Tibial artery (tissue), 4 donors: ENCODE measurements at regions not wholly inside any gene's neighbourhood (a gene's known extent, or its start where the extent isn't known, plus 50 kb on each side); places are given as distances from the start of the nearest gene placed in this dataset.

Source experiments
- DNase-seq, 2 donors: peaks; one replicate each; pipeline ENCODE4 v3.0.0-alpha.2; 2019
- H3K27ac ChIP-seq, 2 donors: fragments of 200-600 bp; sonication (generic) in 1 of 2; 1 replicate in 1 of 2; 2 replicates in 1 of 2; pipeline ENCODE4 v1.5.1; 2018 to 2019; ENCODE audit warnings: mild to moderate bottlenecking in 1 of 2
- H3K27me3 ChIP-seq, 2 donors: fragments of 200-600 bp; sonication (generic) in 1 of 2; one replicate each; pipeline versions ENCODE4 v1.5.1 to v1.6.0; 2016 to 2019
- H3K36me3 ChIP-seq, 3 donors: fragments of 200-600 bp; sonication (generic) in 2 of 3; one replicate each; pipeline ENCODE4 v1.5.1; 2016 to 2019; ENCODE audit warnings: mild to moderate bottlenecking in 2 of 3
- H3K4me1 ChIP-seq, 4 donors: fragments of 200-600 bp; sonication (generic) in 2 of 4; 1 replicate in 3 of 4; 2 replicates in 1 of 4; pipeline ENCODE4 v1.5.1; 2016 to 2019
- H3K4me3 ChIP-seq, 2 donors: fragments of 200-600 bp; sonication (generic) in 1 of 2; 1 replicate in 1 of 2; 2 replicates in 1 of 2; pipeline ENCODE4 v1.5.1; 2018 to 2019; ENCODE audit warnings: mild to moderate bottlenecking in 2 of 2
- H3K9me3 ChIP-seq, 3 donors: fragments of 200-600 bp; sonication (generic) in 1 of 3; one replicate each; pipeline ENCODE4 v1.5.1; 2016 to 2019
- CTCF ChIP-seq, 2 experiments: fragments of 200-600 bp in 1 of 2; fragments of 450-650 bp in 1 of 2; IDR thresholded peaks; one replicate each; pipeline ENCODE4 v1.5.1; 2017 to 2019; ENCODE audit warnings: antibody characterized with exemption in 2 of 2, mild to moderate bottlenecking in 1 of 2, moderate library complexity in 1 of 2
- intact Hi-C: fragments of 100-400 bp; cut with DNase I; formaldehyde crosslinking; loops from one replicate; pipeline ENCODE4 v1.15.0; 2023; ENCODE audit warnings: low total_unique reads

GRCh38 chr21:16928439-16928838 is 584.4 kb upstream of the CXADR start:
- no peak for TF ChIP-seq CTCF (IDR thresholded peaks at IDR 0.05)
- no peak for DNase-seq
- H3K27ac ChIP-seq, result no peak overlapping the region
- H3K9me3 ChIP-seq, result no peaks in the 10 kb centered on the region
- intact Hi-C loops, result no loop called here
- no peaks in the 10 kb centered on the region for H3K27me3 ChIP-seq
- H3K4me1 ChIP-seq, result no peaks in the 10 kb centered on the region
- H3K4me3 ChIP-seq, result no peak overlapping the region
- H3K36me3 ChIP-seq, result no peaks in the 10 kb centered on the region

GRCh38 chr21:16932314-16932713 is 580.5 kb upstream of the CXADR start:
- Histone ChIP-seq H3K27ac (no peak overlapping the region), H3K9me3 (no peaks in the 10 kb centered on the region), H3K4me3 (no peak overlapping the region), H3K27me3 (no peaks in the 10 kb centered on the region), H3K36me3 (no peaks in the 10 kb centered on the region), H3K4me1 (no peaks in the 10 kb centered on the region)
- no peak for TF ChIP-seq CTCF (IDR thresholded peaks at IDR 0.05)
- intact Hi-C loops, result no loop called here
- no peak for DNase-seq

GRCh38 chr21:16942703-16943102 is 570.1 kb upstream of the CXADR start:
- DNase-seq, result no peak
- H3K9me3 ChIP-seq, result peaks cover 0 to 3% (median 0%) of the 10 kb centered on the region in 3 donors
- H3K27ac ChIP-seq, result no peak overlapping the region
- H3K4me1 ChIP-seq, result no peaks in the 10 kb centered on the region
- intact Hi-C loops, result no loop called here
- no peak overlapping the region for H3K4me3 ChIP-seq
- TF ChIP-seq CTCF (IDR thresholded peaks at IDR 0.05), result no peak
- no peaks in the 10 kb centered on the region for H3K36me3 ChIP-seq
- H3K27me3 ChIP-seq, result no peaks in the 10 kb centered on the region

GRCh38 chr21:16943231-16943630 is 569.6 kb upstream of the CXADR start:
- intact Hi-C loops, result no loop called here
- Histone ChIP-seq H3K27ac (no peak overlapping the region), H3K9me3 (peaks cover 0 to 3% (median 0%) of the 10 kb centered on the region in 3 donors), H3K4me1 (no peaks in the 10 kb centered on the region), H3K27me3 (no peaks in the 10 kb centered on the region), H3K36me3 (no peaks in the 10 kb centered on the region), H3K4me3 (no peak overlapping the region)
- no peak for TF ChIP-seq CTCF (IDR thresholded peaks at IDR 0.05)
- DNase-seq, result no peak

- H3K4me3 ChIP-seq, result no peak overlapping the region
- no peaks in the 10 kb centered on the region for H3K36me3 ChIP-seq
- DNase-seq, result no peak
- no peaks in the 10 kb centered on the region for H3K4me1 ChIP-seq
- intact Hi-C loops, result no loop called here
- no peaks in the 10 kb centered on the region for H3K27me3 ChIP-seq
- H3K27ac ChIP-seq, result no peak overlapping the region
- peaks cover 0 to 3% (median 0%) of the 10 kb centered on the region in 3 donors for H3K9me3 ChIP-seq
- no peak for TF ChIP-seq CTCF (IDR thresholded peaks at IDR 0.05)
Measured at GRCh38 chr21:16945580-16945979, 567.3 kb upstream of the CXADR start.

GRCh38 chr21:16956824-16957223 is 556.0 kb upstream of the CXADR start:
- DNase-seq, result no peak

More at GRCh38 chr21:16956824-16957223, 556.0 kb upstream of the CXADR start:
- Histone ChIP-seq H3K27ac (no peak overlapping the region), H3K27me3 (no peaks in the 10 kb centered on the region), H3K4me1 (no peaks in the 10 kb centered on the region), H3K4me3 (no peak overlapping the region), H3K36me3 (no peaks in the 10 kb centered on the region), H3K9me3 (no peaks in the 10 kb centered on the region)
- intact Hi-C loops, result no loop called here
- TF ChIP-seq CTCF (IDR thresholded peaks at IDR 0.05), result no peak
